ENCODE measurements at regions not wholly inside any gene's neighbourhood (a gene's known extent, or its start where the extent isn't known, plus 50 kb on each side); places are given as distances from the start of the nearest gene placed in this dataset.

- H3K79me2 ChIP-seq (ENCODE audit: control insufficient read depth, insufficient read depth, low read length, unreplicated experiment): no peaks in the 10 kb centered on the region
- H3K27me3 ChIP-seq (ENCODE audit: insufficient read depth, low read length): peaks cover 11% of the 10 kb centered on the region; the same call in 1 of the 2 replicates
- no peak overlapping the region for H2AFZ ChIP-seq (ENCODE audit: low read length, unreplicated experiment)
These were observed 54.1 kb upstream of the GNG2 start for GRCh38 chr14:51806026-51807023.

DNA sequence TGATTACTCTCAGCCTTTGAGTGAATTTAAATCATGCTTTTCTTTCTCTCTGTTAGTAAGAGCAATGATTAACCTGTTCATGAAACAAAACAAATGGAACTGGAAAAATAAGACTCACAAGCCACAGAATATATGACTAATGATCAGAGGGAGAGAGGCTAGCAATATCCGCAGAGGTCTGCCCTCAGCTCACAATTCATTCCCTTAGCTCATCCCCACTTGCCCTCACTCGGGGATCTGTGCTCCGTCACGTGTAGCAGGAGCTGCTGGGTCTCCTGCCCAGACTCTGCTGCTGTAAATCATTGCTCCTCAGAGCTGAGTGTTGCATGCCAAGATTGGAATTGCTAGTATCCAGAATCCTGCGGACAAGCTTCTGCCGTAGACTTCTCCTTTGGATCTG lies 53.1 kb upstream of the GNG2 start:
- Histone ChIP-seq H3K4me1 (ENCODE audit: control insufficient read depth, insufficient read depth, low read length, unreplicated experiment) (no peaks in the 10 kb centered on the region), H3K4me3 (ENCODE audit: low read depth, low read length) (no peak overlapping the region), H3K27ac (ENCODE audit: low read depth, low read length) (no peak overlapping the region), H3K27me3 (ENCODE audit: insufficient read depth, low read length) (peaks cover 11% of the 10 kb centered on the region; the same call in 1 of the 2 replicates), H3K36me3 (ENCODE audit: insufficient read depth, low read length) (no peaks in the 10 kb centered on the region), H2AFZ (ENCODE audit: low read length, unreplicated experiment) (no peak overlapping the region), H3K79me2 (ENCODE audit: control insufficient read depth, insufficient read depth, low read length, unreplicated experiment) (no peaks in the 10 kb centered on the region)

More at GRCh38 chr14:51806026-51807023, 54.1 kb upstream of the GNG2 start:
- no peak overlapping the region for H3K4me3 ChIP-seq (ENCODE audit: low read depth, low read length)
- H3K27ac ChIP-seq (ENCODE audit: low read depth, low read length): no peak overlapping the region
- no peaks in the 10 kb centered on the region for H3K36me3 ChIP-seq (ENCODE audit: insufficient read depth, low read length)
- no peaks in the 10 kb centered on the region for H3K4me1 ChIP-seq (ENCODE audit: control insufficient read depth, insufficient read depth, low read length, unreplicated experiment)

All from ACC112 (cell line).